HPDE6-E6E7 (cell line): ENCODE measurements at regions not wholly inside any gene's neighbourhood (a gene's known extent, or its start where the extent isn't known, plus 50 kb on each side); places are given as distances from the start of the nearest gene placed in this dataset.
A peak's percentile ranks its signal among the peaks of the same experiment; 100 is the strongest.
"Not testable (repeated sequence)": the region's sequence is repeated elsewhere in the genome, so short reads cannot be mapped to it uniquely, and the experiment has no call there.

ENCODE experiments used
- DNase-seq: peaks from one replicate; pipeline ENCODE4 v3.0.0; 2011; ENCODE audit warnings: missing footprints; ENCODE audit errors: extremely low spot score

GRCh38 chr3:30328935-30329334 lies 277.5 kb upstream of the TGFBR2 start:
- DNase-seq, result not testable (repeated sequence)

- no peak for DNase-seq
Observed at GRCh38 chr3:30331519-30331918, 274.9 kb upstream of the TGFBR2 start.

GRCh38 chr3:30332196-30333021 lies 274.0 kb upstream of the TGFBR2 start:
- no peak for DNase-seq

- no peak for DNase-seq
Observed at GRCh38 chr3:30333143-30333542, 273.3 kb upstream of the TGFBR2 start.

- DNase-seq, result no peak
Observed at GRCh38 chr3:30333903-30334302, 272.5 kb upstream of the TGFBR2 start.

- no peak for DNase-seq
Observed at GRCh38 chr3:30340500-30340899, 265.9 kb upstream of the TGFBR2 start.

- DNase-seq, result no peak
Observed at GRCh38 chr3:30341079-30341478, 265.3 kb upstream of the TGFBR2 start.

- DNase-seq, result no peak
Observed at GRCh38 chr3:30341851-30342250, 264.6 kb upstream of the TGFBR2 start.

- peak; percentile 27 for DNase-seq
Observed at GRCh38 chr3:30342318-30343060, 263.9 kb upstream of the TGFBR2 start.

GRCh38 chr3:30343067-30343831 lies 263.2 kb upstream of the TGFBR2 start:
- DNase-seq, result no peak

GRCh38 chr3:30343861-30344260 lies 262.5 kb upstream of the TGFBR2 start:
- no peak for DNase-seq

GRCh38 chr3:30344288-30344687 lies 262.1 kb upstream of the TGFBR2 start:
- no peak for DNase-seq

GRCh38 chr3:30346933-30347320 lies 259.5 kb upstream of the TGFBR2 start:
- DNase-seq, result no peak

- DNase-seq, result peak; percentile 41
Observed at GRCh38 chr3:30347679-30348216, 258.7 kb upstream of the TGFBR2 start.

- no peak for DNase-seq
Observed at GRCh38 chr3:30349507-30349906, 256.9 kb upstream of the TGFBR2 start.

- no peak for DNase-seq
Observed at GRCh38 chr3:30350011-30350410, 256.4 kb upstream of the TGFBR2 start.

GRCh38 chr3:30350901-30351300 lies 255.5 kb upstream of the TGFBR2 start:
- DNase-seq, result no peak

- no peak for DNase-seq
Observed at GRCh38 chr3:30352410-30353318, 253.7 kb upstream of the TGFBR2 start.

GRCh38 chr3:30353711-30354467 lies 252.5 kb upstream of the TGFBR2 start:
- no peak for DNase-seq

- no peak for DNase-seq
Observed at GRCh38 chr3:30354513-30354912, 251.9 kb upstream of the TGFBR2 start.
